HCT116 (cell line): ENCODE measurements at regions not wholly inside any gene's neighbourhood (a gene's known extent, or its start where the extent isn't known, plus 50 kb on each side); places are given as distances from the start of the nearest gene placed in this dataset.

ENCODE experiments used
- ATAC-seq: fragments of 200-7000 bp; cut with Tn5 transposase; 2 replicates; pipeline ENCODE4 v1.9.1; 2020; ENCODE audit warnings: mild to moderate bottlenecking, moderate library complexity
- BruUV-seq: library from RNA; stranded (reverse); fragments of 400-500 nt; replicated peaks from 2 replicates; lab custom pipeline; 2021; lab: Mats Ljungman, UMichigan
- CTCF ChIA-PET: fragments of 300-600 bp; sonication (Branson Sonifier 250); formaldehyde crosslinking; loops from one replicate; lab custom pipeline; 2021; ENCODE audit warnings: antibody characterized with exemption; lab: Charles Lee
- POLR2A ChIA-PET: fragments of 300-600, 350-600 bp; sonication (Branson Sonifier 250); formaldehyde crosslinking; loops from one replicate; lab custom pipeline; 2021; ENCODE audit warnings: antibody characterized with exemption; lab: Charles Lee
- RAD21 ChIA-PET, 2 experiments: fragments of 300-600 bp; sonication (Branson Sonifier 250); formaldehyde crosslinking; loops; one replicate each; lab custom pipeline; 2023; ENCODE audit warnings: low total read pairs in 2 of 2; ENCODE audit not compliant: uncharacterized antibody in 2 of 2, unreplicated experiment in 2 of 2, low non-redundant PET in 1 of 2; lab: Charles Lee
- DNase-seq: peaks from one replicate; pipeline ENCODE4 v3.0.0-alpha.2; 2010; ENCODE audit warnings: low read depth, low spot score
- H2AFZ ChIP-seq: fragments of 200-600 bp; shearing (Covaris generic), sonication (generic); 2 replicates; pipeline ENCODE4 v1.6.1; 2017; ENCODE audit warnings: low read depth, mixed run types, mixed read lengths, antibody characterized with exemption, low read length; ENCODE audit not compliant: poor library complexity, severe bottlenecking
- H3K27ac ChIP-seq: 2 replicates; pipeline ENCODE4 v1.5.1; 2012; ENCODE audit warnings: low read depth, low read length
- H3K27me3 ChIP-seq: fragments of 200-600 bp; sonication (generic); 2 replicates; pipeline ENCODE4 v1.6.1; 2016; ENCODE audit warnings: mixed run types, low read length, mixed read lengths; ENCODE audit not compliant: insufficient read depth
- H3K36me3 ChIP-seq, 2 experiments: fragments of 200-500 bp in 1 of 2; fragments of 200-600 bp in 1 of 2; sonication (Bioruptor generic) in 1 of 2; sonication (generic) in 1 of 2; 2 replicates each; pipeline versions ENCODE4 v1.5.1 to v1.6.1; 2014 to 2016; ENCODE audit warnings: low read length in 2 of 2, inconsistent platforms in 1 of 2, mixed read lengths in 1 of 2, mixed run types in 1 of 2; ENCODE audit not compliant: insufficient read depth in 2 of 2, control insufficient read depth in 1 of 2
- H3K4me1 ChIP-seq, 2 experiments: fragments of 200-600 bp in 1 of 2; sonication (generic) in 1 of 2; 2 replicates each; pipeline versions ENCODE4 v1.5.1 to v1.6.1; 2012 to 2017; ENCODE audit warnings: low read length in 2 of 2, inconsistent platforms in 1 of 2, mild to moderate bottlenecking in 1 of 2, mixed read lengths in 1 of 2, mixed run types in 1 of 2, moderate library complexity in 1 of 2; ENCODE audit not compliant: insufficient read depth in 2 of 2, control insufficient read depth in 1 of 2
- H3K4me2 ChIP-seq: fragments of 200-600 bp; sonication (generic); 2 replicates; pipeline ENCODE4 v1.6.1; 2017; ENCODE audit warnings: mixed run types, low read length, mixed read lengths
- H3K4me3 ChIP-seq, 2 experiments: fragments of 200-600 bp in 1 of 2; sonication (generic) in 1 of 2; replicated peaks in 1 of 2; 2 replicates each; pipeline ENCODE4 v1.5.1; 2011 to 2016; ENCODE audit warnings: low read length in 2 of 2, control low read depth in 1 of 2, low read depth in 1 of 2, mild to moderate bottlenecking in 1 of 2, mixed read lengths in 1 of 2, mixed run types in 1 of 2
- H3K79me2 ChIP-seq: fragments of 200-600 bp; sonication (generic); 2 replicates; pipeline ENCODE4 v1.6.1; 2017; ENCODE audit warnings: mild to moderate bottlenecking, mixed run types, low read length, moderate library complexity, mixed read lengths; ENCODE audit not compliant: insufficient read depth
- H3K9ac ChIP-seq: fragments of 200-600 bp; sonication (generic); 2 replicates; pipeline ENCODE4 v1.6.1; 2016; ENCODE audit warnings: low read length, mixed read lengths
- H3K9me2 ChIP-seq: fragments of 200-600 bp; sonication (generic), shearing (Covaris generic); 2 replicates; pipeline ENCODE4 v1.6.1; 2017; ENCODE audit warnings: mixed run types, mild to moderate bottlenecking, moderate library complexity; ENCODE audit not compliant: insufficient read depth
- H3K9me3 ChIP-seq, 2 experiments: fragments of 200-500 bp in 1 of 2; fragments of 200-600 bp in 1 of 2; sonication (Bioruptor generic) in 1 of 2; sonication (generic) in 1 of 2; 2 replicates each; pipeline ENCODE4 v1.6.1; 2014 to 2017; ENCODE audit warnings: low read length in 2 of 2, mixed read lengths in 2 of 2, inconsistent platforms in 1 of 2, low read depth in 1 of 2, mild to moderate bottlenecking in 1 of 2, mixed run types in 1 of 2, moderate library complexity in 1 of 2; ENCODE audit not compliant: control insufficient read depth in 1 of 2, insufficient read depth in 1 of 2
- H4K20me1 ChIP-seq: fragments of 200-600 bp; sonication (generic), shearing (Covaris generic); 2 replicates; pipeline ENCODE4 v1.6.1; 2017; ENCODE audit warnings: mixed run types, mild to moderate bottlenecking, moderate library complexity; ENCODE audit not compliant: insufficient read depth
- ELF1 ChIP-seq: IDR thresholded peaks from 2 replicates; pipeline ENCODE4 v1.6.1; 2012; ENCODE audit warnings: low read depth, borderline replicate concordance
- EZH2phosphoT487 ChIP-seq: fragments of 200-600 bp; IDR thresholded peaks from 2 replicates; pipeline ENCODE4 v1.6.1; 2018; ENCODE audit warnings: antibody characterized with exemption, borderline replicate concordance
- JUND ChIP-seq: IDR thresholded peaks from 2 replicates; pipeline ENCODE4 v1.6.1; 2012
- POLR2AphosphoS5 ChIP-seq: IDR thresholded peaks from 2 replicates; pipeline ENCODE4 v1.6.1; 2011; ENCODE audit warnings: mild to moderate bottlenecking, low read depth, low read length, moderate library complexity
- SIN3A ChIP-seq: IDR thresholded peaks from 2 replicates; pipeline ENCODE4 v1.6.1; 2012; ENCODE audit warnings: low read depth
- SP1 ChIP-seq: IDR thresholded peaks from 2 replicates; pipeline ENCODE4 v1.6.1; 2012; ENCODE audit warnings: low read depth
- TCF7L2 ChIP-seq: IDR thresholded peaks from 2 replicates; pipeline ENCODE4 v1.7.0; 2011; ENCODE audit warnings: borderline replicate concordance, inconsistent platforms; ENCODE audit not compliant: insufficient read depth, insufficient read length; ENCODE audit errors: extremely low read depth
- ZFX ChIP-seq: fragments of 450-650 bp; IDR thresholded peaks from 2 replicates; pipeline ENCODE4 v1.6.1; 2017
- ZNF274 ChIP-seq: fragments of 200-500 bp; sonication (Bioruptor generic); IDR thresholded peaks from 2 replicates; pipeline ENCODE4 v1.6.1; 2014; ENCODE audit warnings: mild to moderate bottlenecking, low read depth, low read length, inconsistent platforms
- intact Hi-C: fragments of 100-400 bp; cut with micrococcal nuclease; formaldehyde crosslinking; loops from 2 replicates; pipeline ENCODE4 v1.10.0; 2022
- TF ChIP-seq, protein P1 (sequence below): IDR thresholded peaks from 2 replicates; pipeline ENCODE4 v1.6.1; 2012; ENCODE audit warnings: low read depth
- TF ChIP-seq, protein P2 (sequence below), 3 experiments: fragments of 200-600 bp in 1 of 3; sonication (generic) in 1 of 3; IDR thresholded peaks in 2 of 3; conservative IDR thresholded peaks in 1 of 3; 2 replicates each; pipeline ENCODE4 v1.5.1; 2012 to 2017; ENCODE audit warnings: low read depth in 2 of 3, low read length in 2 of 3, antibody characterized with exemption in 1 of 3, borderline replicate concordance in 1 of 3, control low read depth in 1 of 3, mild to moderate bottlenecking in 1 of 3, mixed read lengths in 1 of 3, mixed run types in 1 of 3, moderate library complexity in 1 of 3; ENCODE audit not compliant: insufficient read depth in 1 of 3
- TF ChIP-seq, protein P3 (sequence below): IDR thresholded peaks from 2 replicates; pipeline ENCODE4 v1.6.1; 2012

DNA sequence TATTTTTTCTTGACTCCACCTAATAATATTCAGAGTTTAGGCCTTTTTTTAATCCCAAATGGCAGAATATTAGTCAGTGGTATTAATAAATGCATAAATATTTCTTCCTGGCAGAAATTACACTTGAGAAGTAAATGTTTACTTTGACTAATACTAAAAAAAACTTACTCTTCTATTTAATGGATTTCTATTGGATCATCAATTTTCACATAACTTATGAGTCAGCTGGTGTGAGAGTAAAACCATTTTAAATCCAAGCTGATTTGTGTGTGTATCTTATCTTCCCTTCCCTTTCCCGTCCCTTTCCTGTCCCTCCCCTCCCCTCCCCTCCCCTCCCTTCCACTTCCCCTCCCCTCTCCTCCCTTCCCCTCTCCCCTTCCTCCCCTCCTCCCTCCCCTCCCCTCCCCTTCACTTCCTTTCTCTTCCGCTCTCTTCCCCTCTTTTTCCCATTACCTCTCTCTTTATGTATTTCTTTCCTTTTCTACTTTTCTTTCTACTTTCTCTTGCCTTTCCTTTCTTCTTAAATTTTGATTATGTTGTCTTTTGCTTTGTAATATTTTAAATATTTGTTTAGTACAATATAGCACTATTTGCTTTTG, 630.1 kb upstream of the EPHA5 start:
- DNase-seq = no peak
- no peak overlapping the region for H3K4me3 ChIP-seq
- TF ChIP-seq SIN3A (no peak), EZH2phosphoT487 (no peak), JUND (no peak), ZNF274 (no peak)
- TF ChIP-seq, protein P1, sequence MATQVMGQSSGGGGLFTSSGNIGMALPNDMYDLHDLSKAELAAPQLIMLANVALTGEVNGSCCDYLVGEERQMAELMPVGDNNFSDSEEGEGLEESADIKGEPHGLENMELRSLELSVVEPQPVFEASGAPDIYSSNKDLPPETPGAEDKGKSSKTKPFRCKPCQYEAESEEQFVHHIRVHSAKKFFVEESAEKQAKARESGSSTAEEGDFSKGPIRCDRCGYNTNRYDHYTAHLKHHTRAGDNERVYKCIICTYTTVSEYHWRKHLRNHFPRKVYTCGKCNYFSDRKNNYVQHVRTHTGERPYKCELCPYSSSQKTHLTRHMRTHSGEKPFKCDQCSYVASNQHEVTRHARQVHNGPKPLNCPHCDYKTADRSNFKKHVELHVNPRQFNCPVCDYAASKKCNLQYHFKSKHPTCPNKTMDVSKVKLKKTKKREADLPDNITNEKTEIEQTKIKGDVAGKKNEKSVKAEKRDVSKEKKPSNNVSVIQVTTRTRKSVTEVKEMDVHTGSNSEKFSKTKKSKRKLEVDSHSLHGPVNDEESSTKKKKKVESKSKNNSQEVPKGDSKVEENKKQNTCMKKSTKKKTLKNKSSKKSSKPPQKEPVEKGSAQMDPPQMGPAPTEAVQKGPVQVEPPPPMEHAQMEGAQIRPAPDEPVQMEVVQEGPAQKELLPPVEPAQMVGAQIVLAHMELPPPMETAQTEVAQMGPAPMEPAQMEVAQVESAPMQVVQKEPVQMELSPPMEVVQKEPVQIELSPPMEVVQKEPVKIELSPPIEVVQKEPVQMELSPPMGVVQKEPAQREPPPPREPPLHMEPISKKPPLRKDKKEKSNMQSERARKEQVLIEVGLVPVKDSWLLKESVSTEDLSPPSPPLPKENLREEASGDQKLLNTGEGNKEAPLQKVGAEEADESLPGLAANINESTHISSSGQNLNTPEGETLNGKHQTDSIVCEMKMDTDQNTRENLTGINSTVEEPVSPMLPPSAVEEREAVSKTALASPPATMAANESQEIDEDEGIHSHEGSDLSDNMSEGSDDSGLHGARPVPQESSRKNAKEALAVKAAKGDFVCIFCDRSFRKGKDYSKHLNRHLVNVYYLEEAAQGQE = no peak
- no peaks in the 10 kb centered on the region for H4K20me1 ChIP-seq
- intact Hi-C loops = no loop called here
- H2AFZ ChIP-seq = no peak overlapping the region
- no peaks in the 10 kb centered on the region for H3K27me3 ChIP-seq
- BruUV-seq = no TSS peak
- H3K9me3 ChIP-seq = peaks cover 5 to 17% of the 10 kb centered on the region in 2 experiments; a peak in 2 of 4 replicates
- ChIA-PET POLR2A (no interaction called here), RAD21 (no interaction called here), CTCF (no interaction called here)
- H3K9me2 ChIP-seq = no peaks in the 10 kb centered on the region
- no peaks in the 10 kb centered on the region for H3K79me2 ChIP-seq
- no peak for ATAC-seq
- no peak overlapping the region for H3K27ac ChIP-seq
- no peaks in the 10 kb centered on the region for H3K4me1 ChIP-seq
- H3K4me2 ChIP-seq = no peak overlapping the region
- H3K9ac ChIP-seq = no peak overlapping the region
- no peaks in the 10 kb centered on the region; a peak in 1 of 4 replicates for H3K36me3 ChIP-seq

DNA sequence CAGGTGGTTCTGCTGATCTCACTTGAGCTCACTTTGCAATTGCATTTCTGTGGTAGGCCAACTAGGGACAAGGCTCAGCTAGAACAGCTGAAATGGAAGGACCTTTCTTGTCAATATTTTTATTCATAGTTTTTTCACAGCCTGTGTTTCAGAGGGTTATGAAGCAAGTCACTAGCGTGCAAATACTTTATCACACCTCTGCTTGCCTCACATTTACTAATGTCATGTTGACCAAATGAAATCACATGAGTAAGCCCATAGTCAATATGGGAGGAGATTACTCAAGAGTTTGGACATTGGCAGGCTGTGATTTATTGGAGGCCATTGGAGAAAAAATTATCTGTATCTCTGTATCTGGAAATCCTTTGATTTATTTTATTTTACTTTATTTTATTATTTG, 628.3 kb upstream of the EPHA5 start:
- TF ChIP-seq POLR2AphosphoS5 = no peak
- TF ChIP-seq ZNF274 = no peak
- no peak for TF ChIP-seq SP1
- TF ChIP-seq ELF1 = no peak
- TF ChIP-seq, protein P2, sequence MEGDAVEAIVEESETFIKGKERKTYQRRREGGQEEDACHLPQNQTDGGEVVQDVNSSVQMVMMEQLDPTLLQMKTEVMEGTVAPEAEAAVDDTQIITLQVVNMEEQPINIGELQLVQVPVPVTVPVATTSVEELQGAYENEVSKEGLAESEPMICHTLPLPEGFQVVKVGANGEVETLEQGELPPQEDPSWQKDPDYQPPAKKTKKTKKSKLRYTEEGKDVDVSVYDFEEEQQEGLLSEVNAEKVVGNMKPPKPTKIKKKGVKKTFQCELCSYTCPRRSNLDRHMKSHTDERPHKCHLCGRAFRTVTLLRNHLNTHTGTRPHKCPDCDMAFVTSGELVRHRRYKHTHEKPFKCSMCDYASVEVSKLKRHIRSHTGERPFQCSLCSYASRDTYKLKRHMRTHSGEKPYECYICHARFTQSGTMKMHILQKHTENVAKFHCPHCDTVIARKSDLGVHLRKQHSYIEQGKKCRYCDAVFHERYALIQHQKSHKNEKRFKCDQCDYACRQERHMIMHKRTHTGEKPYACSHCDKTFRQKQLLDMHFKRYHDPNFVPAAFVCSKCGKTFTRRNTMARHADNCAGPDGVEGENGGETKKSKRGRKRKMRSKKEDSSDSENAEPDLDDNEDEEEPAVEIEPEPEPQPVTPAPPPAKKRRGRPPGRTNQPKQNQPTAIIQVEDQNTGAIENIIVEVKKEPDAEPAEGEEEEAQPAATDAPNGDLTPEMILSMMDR (IDR thresholded peaks at IDR 0.05 in 2 of 3, conservative IDR thresholded peaks at IDR 0.05 in 1 of 3; ENCODE audit: borderline replicate concordance in 1 of 3, insufficient read depth in 1 of 3, low read depth in 2 of 3, low read length in 2 of 3) = no peak
- no peak for TF ChIP-seq TCF7L2
- TF ChIP-seq, protein P3, sequence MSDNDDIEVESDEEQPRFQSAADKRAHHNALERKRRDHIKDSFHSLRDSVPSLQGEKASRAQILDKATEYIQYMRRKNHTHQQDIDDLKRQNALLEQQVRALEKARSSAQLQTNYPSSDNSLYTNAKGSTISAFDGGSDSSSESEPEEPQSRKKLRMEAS = no peak
- TF ChIP-seq ZFX = no peak
- TF ChIP-seq, all 23 proteins: peak for 0
- no peak overlapping the region for H3K27ac ChIP-seq
- H3K9me2 ChIP-seq = no peaks in the 10 kb centered on the region
- H3K9me3 ChIP-seq = peaks cover 5 to 9% of the 10 kb centered on the region in 2 experiments; a peak in 3 of 4 replicates
- POLR2A ChIA-PET = no interaction called here
- H3K4me2 ChIP-seq = no peak overlapping the region
- DNase-seq = no peak
- RAD21 ChIA-PET = no interaction called here
- BruUV-seq = no TSS peak
- intact Hi-C loops = no loop called here
- H3K4me1 ChIP-seq = no peaks in the 10 kb centered on the region
- no peaks in the 10 kb centered on the region; a peak in 1 of 4 replicates for H3K36me3 ChIP-seq
- no peaks in the 10 kb centered on the region for H3K79me2 ChIP-seq
- H2AFZ ChIP-seq = no peak overlapping the region
- H3K4me3 ChIP-seq = no peak overlapping the region
- ATAC-seq = no peak
- no peak overlapping the region for H3K9ac ChIP-seq
- no peaks in the 10 kb centered on the region for H4K20me1 ChIP-seq
- H3K27me3 ChIP-seq = no peaks in the 10 kb centered on the region
- CTCF ChIA-PET = no interaction called here
